DMS79 (cell line): ENCODE measurements at regions not wholly inside any gene's neighbourhood (a gene's known extent, or its start where the extent isn't known, plus 50 kb on each side); places are given as distances from the start of the nearest gene placed in this dataset.

Experiments used
- DNase-seq: peaks from one replicate; lab custom pipeline; 2025; lab: John Stamatoyannopoulos, UW

DNA sequence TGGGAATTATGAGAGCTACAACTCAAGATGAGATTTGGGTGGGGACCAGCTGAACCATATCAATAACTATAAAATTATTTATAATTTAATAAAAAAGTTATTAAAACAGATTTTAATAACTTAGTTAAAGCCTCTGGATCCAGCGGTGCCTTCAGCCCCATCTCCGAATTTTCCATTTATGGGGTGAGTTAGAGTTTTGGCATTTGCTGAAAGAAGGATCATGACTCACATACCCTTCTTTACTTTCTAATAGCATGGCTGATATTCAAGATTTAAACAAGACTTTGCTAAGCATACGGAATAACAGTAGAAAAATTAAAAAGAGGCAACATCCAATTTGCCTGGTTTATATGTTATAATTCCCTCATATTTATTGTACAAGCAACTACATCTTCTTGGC, 94.5 kb downstream of the RDH14 start:
- DNase-seq: no peak

- no peak for DNase-seq
These were observed 95.5 kb downstream of the RDH14 start for GRCh38 chr2:18464913-18465312.

DNA sequence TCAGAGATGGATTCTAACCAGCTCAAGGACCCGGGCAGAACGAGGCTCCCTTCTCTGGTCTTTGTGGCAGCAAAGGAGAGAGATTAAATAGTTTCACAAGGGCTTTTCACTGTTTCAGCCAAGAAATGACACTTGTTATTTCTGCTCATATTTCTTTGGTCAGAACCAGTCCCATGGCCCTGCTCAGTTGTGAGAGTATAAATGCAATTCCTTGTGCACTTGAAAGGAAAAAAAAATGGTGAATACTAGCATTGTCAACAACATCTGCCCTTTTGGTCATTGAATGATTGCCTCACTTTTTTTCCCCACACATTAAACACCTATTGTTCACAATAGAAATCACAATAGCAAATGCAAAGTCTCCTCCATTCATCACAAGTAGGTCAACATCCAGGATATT, 104.4 kb downstream of the RDH14 start:
- DNase-seq: no peak

- DNase-seq: no peak
These were observed 105.1 kb downstream of the RDH14 start for GRCh38 chr2:18455236-18455862.

DNA sequence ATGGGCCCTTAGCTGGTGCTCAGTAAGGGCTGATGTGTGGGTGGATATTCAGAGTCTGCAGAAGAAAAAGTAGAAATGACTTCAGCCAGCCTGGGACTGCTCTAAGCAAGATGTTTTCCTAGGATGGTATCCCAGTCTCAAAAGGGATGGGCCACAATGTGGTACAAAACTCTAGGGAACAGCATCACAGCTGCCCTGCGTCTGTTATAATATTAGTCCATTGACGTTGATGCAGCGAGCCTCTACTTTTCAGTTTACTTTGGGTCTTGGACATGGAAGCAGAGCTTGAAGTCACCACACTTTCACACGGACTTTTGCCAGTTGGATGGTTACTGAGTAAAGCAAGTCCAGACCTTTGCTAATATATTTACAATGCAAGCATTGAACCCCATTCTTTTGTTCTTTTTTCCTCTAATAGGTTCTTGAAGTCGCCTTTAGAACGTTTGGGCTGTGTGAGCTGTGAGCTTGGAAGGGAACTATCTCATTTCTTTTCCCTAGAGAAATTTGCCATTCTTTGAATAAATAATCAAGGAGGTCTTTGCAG, 105.7 kb downstream of the RDH14 start:
- DNase-seq: no peak

GRCh38 chr2:18446715-18447114, 113.7 kb downstream of the RDH14 start:
- DNase-seq: no peak

- no peak for DNase-seq
These were observed 114.8 kb downstream of the RDH14 start for GRCh38 chr2:18445433-18446320.

DNA sequence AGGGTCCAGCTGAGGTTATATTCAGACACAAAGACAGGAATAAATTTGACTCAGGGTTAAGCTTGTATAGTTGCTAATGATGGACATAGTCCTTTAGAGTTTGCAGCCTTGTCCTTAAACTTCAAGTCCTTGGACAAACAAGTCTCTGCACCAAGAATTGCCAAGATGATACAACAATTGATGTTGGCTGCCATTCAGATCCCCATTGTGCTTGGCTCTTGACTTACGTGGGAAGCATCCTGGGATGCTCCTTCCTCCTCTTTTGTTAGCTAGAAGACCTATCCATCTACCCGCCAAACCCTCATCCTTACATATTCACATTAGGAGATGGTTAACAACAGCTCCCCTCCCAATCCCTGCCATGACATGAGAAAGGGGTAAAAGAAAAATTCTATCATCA, 115.6 kb downstream of the RDH14 start:
- no peak for DNase-seq

DNA sequence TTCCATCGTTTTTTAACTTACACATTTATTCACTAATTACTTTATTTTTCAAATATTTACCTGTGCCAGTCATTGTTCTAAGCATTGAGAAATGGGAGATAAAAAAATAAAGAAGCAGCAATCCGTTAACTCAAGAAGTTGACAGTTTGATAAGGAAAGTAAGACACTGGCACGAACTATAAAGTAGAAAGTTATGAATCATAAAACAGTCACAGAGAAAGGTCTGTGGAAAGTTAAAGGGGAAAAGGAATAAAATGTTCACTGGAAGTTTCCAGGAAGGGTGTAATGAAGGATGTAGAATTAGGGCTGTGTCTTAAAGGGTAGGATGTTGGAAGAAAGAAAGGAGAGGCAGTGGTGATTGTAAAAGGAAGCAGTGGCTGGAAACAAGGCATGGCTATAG, 118.9 kb downstream of the RDH14 start:
- DNase-seq: no peak

DNA sequence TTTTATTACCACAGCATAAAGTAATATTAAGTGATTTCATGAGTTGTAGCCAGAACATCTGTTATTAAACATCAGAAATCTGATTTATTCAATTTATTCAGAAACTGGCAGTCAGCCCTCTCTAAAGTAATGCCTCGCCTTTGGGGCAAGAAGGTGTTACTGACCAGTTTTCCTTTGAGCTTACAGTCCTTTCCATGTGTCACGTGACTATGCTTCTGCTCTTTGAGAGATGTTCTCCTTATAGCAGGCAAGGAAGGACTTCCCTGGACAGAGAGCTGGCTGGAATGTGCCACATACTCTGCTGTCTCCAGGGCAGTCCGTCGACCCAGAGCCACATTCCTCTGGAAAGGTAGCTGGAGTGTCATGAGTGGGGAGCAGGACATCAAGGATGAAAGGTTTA, 119.7 kb downstream of the RDH14 start:
- no peak for DNase-seq

- DNase-seq: no peak
These were observed 120.3 kb downstream of the RDH14 start for GRCh38 chr2:18440141-18440661.

DNA sequence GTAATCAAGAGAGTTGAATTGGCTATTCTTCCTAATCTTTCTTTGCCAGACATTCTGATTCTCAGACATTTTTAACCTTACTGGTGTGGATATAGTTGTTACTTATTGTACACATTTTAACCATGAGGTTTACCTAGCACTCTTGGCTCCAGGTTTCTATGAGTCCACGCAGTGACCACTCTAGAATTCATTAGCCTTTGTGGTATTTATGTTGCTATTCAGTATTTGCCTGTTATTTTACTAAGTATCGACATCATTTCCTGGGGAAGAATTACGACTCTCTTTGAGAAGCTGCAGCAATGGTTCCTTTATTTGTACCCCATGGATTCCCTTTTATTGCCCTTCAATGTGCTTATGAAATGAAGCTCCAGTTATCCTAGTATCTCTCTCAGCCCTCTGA, 120.7 kb downstream of the RDH14 start:
- DNase-seq: no peak

DNA sequence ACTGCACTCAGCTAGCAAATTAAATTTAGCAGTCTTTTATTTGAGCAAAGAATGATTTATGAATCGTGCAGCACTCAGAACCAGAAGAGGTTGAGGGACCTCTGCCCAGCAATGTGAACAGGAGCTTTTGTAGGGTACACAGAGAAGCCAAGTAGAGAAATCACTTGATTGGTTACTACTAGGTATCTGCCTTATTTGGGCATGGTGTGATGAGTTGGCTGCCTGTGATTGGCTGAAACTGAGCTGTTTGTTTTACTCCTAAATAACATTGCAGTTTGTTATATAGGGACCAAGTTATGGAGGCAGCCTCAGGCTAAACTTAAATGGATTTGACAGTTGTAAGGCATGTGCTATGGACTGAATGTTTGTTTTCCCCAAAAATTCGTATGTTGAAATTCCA, 122.5 kb downstream of the RDH14 start:
- no peak for DNase-seq

GRCh38 chr2:18436503-18437005, 123.9 kb downstream of the RDH14 start:
- DNase-seq: no peak

DNA sequence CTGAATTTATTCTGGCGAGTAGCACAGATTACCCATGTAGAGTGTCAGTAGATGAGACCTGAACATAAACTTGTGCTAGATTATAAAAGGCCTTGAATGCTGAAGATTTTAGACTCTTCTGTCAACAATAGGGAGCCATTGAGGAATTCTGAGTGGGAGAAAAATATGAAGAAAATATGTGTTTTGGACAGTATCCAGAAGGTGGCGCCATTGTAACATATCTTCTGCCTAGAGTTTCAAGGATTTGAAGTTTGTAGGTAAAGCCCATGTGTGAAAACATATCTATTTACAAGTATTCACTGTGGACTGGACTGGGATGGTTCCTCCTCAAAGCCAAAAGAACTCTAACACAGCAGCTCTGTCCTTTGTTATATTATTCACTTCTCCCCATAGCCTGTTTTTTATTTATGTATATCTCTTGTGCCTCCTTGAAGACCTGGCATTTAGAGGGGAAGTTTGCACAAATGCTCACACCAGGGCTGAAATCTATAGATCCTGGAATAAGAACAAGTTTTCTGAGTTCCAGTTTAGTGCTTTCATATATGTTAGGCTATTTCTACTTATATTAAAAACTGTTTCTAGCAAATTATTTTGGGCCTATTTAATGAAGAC, 124.9 kb downstream of the RDH14 start:
- no peak for DNase-seq

DNA sequence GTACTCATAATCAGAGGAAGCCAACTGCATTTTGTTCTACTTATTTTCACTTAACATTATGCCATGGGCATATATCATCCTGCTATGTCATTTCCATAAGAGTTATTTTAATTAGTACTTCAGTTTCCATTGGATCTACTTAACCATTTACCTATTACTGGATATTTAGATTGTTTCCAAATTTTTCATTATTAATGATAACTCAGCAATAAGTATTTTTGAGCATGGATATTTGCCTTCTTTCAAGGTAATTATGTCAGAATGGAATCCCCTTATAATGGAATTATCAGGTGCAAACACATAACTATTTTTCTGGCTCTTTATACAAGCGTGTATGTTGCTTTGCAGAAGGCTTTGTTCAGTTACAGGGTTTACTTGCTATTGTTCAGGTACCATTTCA, 126.6 kb downstream of the RDH14 start:
- DNase-seq: no peak

DNA sequence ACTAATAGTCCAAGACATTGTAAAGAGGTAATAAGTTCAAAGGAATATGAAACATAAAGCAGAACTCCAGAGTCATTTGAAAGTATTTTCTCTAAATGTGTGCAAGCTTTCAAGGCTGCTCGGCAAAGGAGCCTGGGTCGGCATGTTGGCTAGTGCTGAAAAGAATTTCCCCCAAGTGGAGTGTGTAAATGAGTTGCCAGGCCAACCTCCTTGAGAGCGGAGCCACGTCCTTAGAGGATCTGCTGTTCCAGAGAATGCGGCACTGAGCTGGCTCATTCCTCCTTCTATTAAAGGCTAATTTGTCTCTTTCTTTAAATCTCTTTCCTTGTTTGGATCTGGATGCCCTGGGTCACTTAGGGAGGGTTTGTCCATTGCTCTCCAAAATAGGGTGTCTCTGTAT, 127.5 kb downstream of the RDH14 start:
- DNase-seq: no peak

DNA sequence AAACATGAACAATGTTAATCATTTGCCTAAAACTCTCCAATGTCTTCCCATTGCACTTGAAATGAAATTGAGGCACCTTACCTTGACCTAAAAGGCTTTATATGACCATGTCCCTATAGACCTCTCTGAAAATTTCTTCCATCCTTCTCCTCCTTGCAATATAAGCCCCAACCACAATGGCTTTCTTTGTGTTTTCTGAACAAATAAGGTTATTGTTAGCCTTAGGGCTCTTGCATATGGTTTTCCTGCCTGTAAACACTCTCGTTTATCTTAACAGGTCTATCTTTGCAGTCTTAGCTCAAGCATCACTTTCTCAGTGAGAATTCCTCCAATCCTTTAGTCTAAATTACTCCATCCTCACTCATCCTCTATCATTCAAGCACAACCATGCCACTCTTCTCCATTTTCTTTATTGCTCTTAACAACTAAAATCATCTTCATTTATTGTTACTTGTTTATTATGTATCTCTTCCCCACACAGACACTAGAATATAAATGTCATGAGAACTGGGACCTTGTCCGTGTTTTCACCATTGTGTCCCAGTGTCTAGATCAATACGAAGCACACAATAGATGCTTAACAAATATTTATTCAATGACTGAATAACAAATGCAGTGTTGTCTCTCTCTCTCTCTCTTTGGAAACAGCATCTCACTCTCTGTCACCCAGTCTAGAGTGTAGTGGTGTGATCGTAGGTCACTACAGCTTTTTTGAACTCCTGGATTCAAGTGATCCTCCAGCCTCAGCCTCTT, 129.3 kb downstream of the RDH14 start:
- DNase-seq: no peak

DNA sequence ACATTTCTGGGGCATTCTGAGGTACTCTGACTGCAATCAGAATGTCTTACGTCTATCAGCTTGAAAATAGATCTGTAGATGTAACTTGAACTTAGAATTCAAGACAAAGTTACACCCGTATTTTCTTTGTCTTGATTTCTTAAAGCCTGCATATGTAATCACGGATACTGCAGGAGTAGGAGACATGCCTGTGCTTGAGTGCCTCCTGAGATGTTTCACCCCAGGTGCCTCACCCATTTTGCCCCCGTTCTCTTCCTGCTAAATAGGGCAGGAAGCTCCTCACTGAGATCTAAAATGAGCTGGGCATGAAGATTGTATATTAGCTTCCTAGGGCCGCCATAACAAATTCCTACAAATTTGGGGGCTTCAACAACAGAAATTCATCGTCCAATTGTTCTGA, 131.9 kb downstream of the RDH14 start:
- no peak for DNase-seq

DNA sequence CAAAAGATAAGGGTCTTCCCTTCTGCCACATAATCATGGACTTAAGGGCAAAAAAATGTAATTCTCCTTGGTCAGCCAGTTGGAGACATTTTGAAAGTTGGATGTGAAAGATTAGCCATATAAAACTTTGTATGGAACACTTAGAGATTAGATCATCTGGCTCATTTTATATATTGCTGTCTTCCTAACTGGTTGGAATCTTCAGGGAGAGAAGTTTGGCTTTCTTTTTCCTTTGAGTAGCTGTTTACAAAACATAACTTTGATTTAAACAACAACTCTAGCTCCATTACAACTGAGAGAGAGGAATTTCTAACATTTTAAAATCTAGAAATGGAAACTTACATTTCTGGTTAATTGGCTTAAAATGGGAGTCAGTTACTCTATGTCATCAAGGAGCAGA, 132.7 kb downstream of the RDH14 start:
- DNase-seq: no peak

GRCh38 chr2:18426174-18426573, 134.3 kb downstream of the RDH14 start:
- no peak for DNase-seq

- no peak for DNase-seq
These were observed 135.2 kb downstream of the RDH14 start for GRCh38 chr2:18425210-18425703.
